ENCODE measurements at regions not wholly inside any gene's neighbourhood (a gene's known extent, or its start where the extent isn't known, plus 50 kb on each side); places are given as distances from the start of the nearest gene placed in this dataset.

GRCh38 chr12:69090722-69091121 lies 148.6 kb upstream of the CPSF6 start:
- Mint-ChIP-seq H3K4me3 (no peak overlapping the region), H3K4me1 (no peaks in the 10 kb centered on the region), H3K27ac (no peak overlapping the region), H3K27me3 (peaks cover 26% of the 10 kb centered on the region), H3K9me3 (no peaks in the 10 kb centered on the region), H3K36me3 (ENCODE audit: low read depth) (no peaks in the 10 kb centered on the region)
- DNase-seq = no peak
- no peak for ATAC-seq

GRCh38 chr12:69091442-69092017 lies 147.8 kb upstream of the CPSF6 start:
- ATAC-seq = no peak

GRCh38 chr12:69092137-69092536 lies 147.2 kb upstream of the CPSF6 start:
- no peaks in the 10 kb centered on the region for H3K9me3 Mint-ChIP-seq
- peaks cover 26% of the 10 kb centered on the region for H3K27me3 Mint-ChIP-seq
- ATAC-seq = no peak
- H3K27ac Mint-ChIP-seq = no peak overlapping the region
- no peaks in the 10 kb centered on the region for H3K36me3 Mint-ChIP-seq (ENCODE audit: low read depth)
- no peak for DNase-seq
- H3K4me1 Mint-ChIP-seq = no peaks in the 10 kb centered on the region
- no peak overlapping the region for H3K4me3 Mint-ChIP-seq

More at GRCh38 chr12:69091442-69092017, 147.8 kb upstream of the CPSF6 start:
- no peak for DNase-seq
- Mint-ChIP-seq H3K4me1 (no peaks in the 10 kb centered on the region), H3K9me3 (no peaks in the 10 kb centered on the region), H3K4me3 (no peak overlapping the region), H3K36me3 (ENCODE audit: low read depth) (no peaks in the 10 kb centered on the region), H3K27me3 (peaks cover 26% of the 10 kb centered on the region), H3K27ac (no peak overlapping the region)

GRCh38 chr12:69094606-69095216 lies 144.7 kb upstream of the CPSF6 start:
- no peak for ATAC-seq
- no peak overlapping the region for H3K4me3 Mint-ChIP-seq

GRCh38 chr12:69095765-69096477 lies 143.4 kb upstream of the CPSF6 start:
- ATAC-seq = no peak
- no peak for DNase-seq
- H3K4me3 Mint-ChIP-seq = no peak overlapping the region
- peaks cover 8% of the 10 kb centered on the region for H3K4me1 Mint-ChIP-seq
- no peaks in the 10 kb centered on the region for H3K36me3 Mint-ChIP-seq (ENCODE audit: low read depth)
- no peaks in the 10 kb centered on the region for H3K9me3 Mint-ChIP-seq
- peaks cover 19% of the 10 kb centered on the region for H3K27me3 Mint-ChIP-seq
- H3K27ac Mint-ChIP-seq = no peak overlapping the region

More at GRCh38 chr12:69094606-69095216, 144.7 kb upstream of the CPSF6 start:
- DNase-seq = no peak
- peaks cover 29% of the 10 kb centered on the region for H3K27me3 Mint-ChIP-seq
- H3K36me3 Mint-ChIP-seq (ENCODE audit: low read depth) = no peaks in the 10 kb centered on the region
- no peaks in the 10 kb centered on the region for H3K9me3 Mint-ChIP-seq
- H3K27ac Mint-ChIP-seq = no peak overlapping the region
- H3K4me1 Mint-ChIP-seq = peaks cover 8% of the 10 kb centered on the region

GRCh38 chr12:69096669-69097335 lies 142.6 kb upstream of the CPSF6 start:
- peaks cover 8% of the 10 kb centered on the region for H3K4me1 Mint-ChIP-seq
- peaks cover 16% of the 10 kb centered on the region for H3K27me3 Mint-ChIP-seq
- H3K36me3 Mint-ChIP-seq (ENCODE audit: low read depth) = no peaks in the 10 kb centered on the region
- no peaks in the 10 kb centered on the region for H3K9me3 Mint-ChIP-seq
- DNase-seq (no peak), ATAC-seq (peak; percentile 45)
- no peak overlapping the region for H3K4me3 Mint-ChIP-seq
- no peak overlapping the region for H3K27ac Mint-ChIP-seq

GRCh38 chr12:69097619-69098368 lies 141.6 kb upstream of the CPSF6 start:
- DNase-seq = no peak
- H3K4me3 Mint-ChIP-seq = no peak overlapping the region

GRCh38 chr12:69099201-69099837 lies 140.1 kb upstream of the CPSF6 start:
- DNase-seq (no peak), ATAC-seq (peak; percentile 74)
- peaks cover 10% of the 10 kb centered on the region for H3K4me1 Mint-ChIP-seq
- H3K27ac Mint-ChIP-seq = peak overlapping the region; percentile 49
- no peaks in the 10 kb centered on the region for H3K9me3 Mint-ChIP-seq
- peaks cover 4% of the 10 kb centered on the region for H3K27me3 Mint-ChIP-seq
- no peaks in the 10 kb centered on the region for H3K36me3 Mint-ChIP-seq (ENCODE audit: low read depth)
- no peak overlapping the region for H3K4me3 Mint-ChIP-seq

More at GRCh38 chr12:69097619-69098368, 141.6 kb upstream of the CPSF6 start:
- H3K36me3 Mint-ChIP-seq (ENCODE audit: low read depth) = no peaks in the 10 kb centered on the region
- H3K27ac Mint-ChIP-seq = no peak overlapping the region
- no peak for ATAC-seq
- H3K9me3 Mint-ChIP-seq = no peaks in the 10 kb centered on the region
- peaks cover 9% of the 10 kb centered on the region for H3K4me1 Mint-ChIP-seq
- peaks cover 13% of the 10 kb centered on the region for H3K27me3 Mint-ChIP-seq

GRCh38 chr12:69101505-69101904 lies 137.9 kb upstream of the CPSF6 start:
- H3K27ac Mint-ChIP-seq = no peak overlapping the region
- H3K9me3 Mint-ChIP-seq = no peaks in the 10 kb centered on the region
- peaks cover 10% of the 10 kb centered on the region for H3K4me1 Mint-ChIP-seq
- no peak overlapping the region for H3K4me3 Mint-ChIP-seq
- no peak for ATAC-seq
- DNase-seq = no peak
- H3K27me3 Mint-ChIP-seq = peaks cover 4% of the 10 kb centered on the region
- no peaks in the 10 kb centered on the region for H3K36me3 Mint-ChIP-seq (ENCODE audit: low read depth)

GRCh38 chr12:69102856-69103255 lies 136.5 kb upstream of the CPSF6 start:
- Mint-ChIP-seq H3K4me3 (no peak overlapping the region), H3K4me1 (peaks cover 10% of the 10 kb centered on the region), H3K9me3 (no peaks in the 10 kb centered on the region), H3K36me3 (ENCODE audit: low read depth) (no peaks in the 10 kb centered on the region), H3K27ac (no peak overlapping the region), H3K27me3 (peaks cover 4% of the 10 kb centered on the region)
- DNase-seq (no peak), ATAC-seq (no peak)

- peaks cover 3% of the 10 kb centered on the region for H3K4me1 Mint-ChIP-seq
- no peaks in the 10 kb centered on the region for H3K9me3 Mint-ChIP-seq
- no peak for DNase-seq
- no peak overlapping the region for H3K4me3 Mint-ChIP-seq
- no peaks in the 10 kb centered on the region for H3K36me3 Mint-ChIP-seq (ENCODE audit: low read depth)
- no peak overlapping the region for H3K27ac Mint-ChIP-seq
- H3K27me3 Mint-ChIP-seq = no peaks in the 10 kb centered on the region
- no peak for ATAC-seq
Measured at GRCh38 chr12:69105101-69105962, 134.0 kb upstream of the CPSF6 start.

GRCh38 chr12:69106482-69107118 lies 132.8 kb upstream of the CPSF6 start:
- Mint-ChIP-seq H3K4me1 (peaks cover 3% of the 10 kb centered on the region), H3K4me3 (no peak overlapping the region), H3K27ac (no peak overlapping the region), H3K27me3 (no peaks in the 10 kb centered on the region), H3K36me3 (ENCODE audit: low read depth) (no peaks in the 10 kb centered on the region), H3K9me3 (no peaks in the 10 kb centered on the region)
- DNase-seq = no peak
- ATAC-seq = no peak

GRCh38 chr12:69107541-69107940 lies 131.8 kb upstream of the CPSF6 start:
- ATAC-seq (no peak), DNase-seq (no peak)
- Mint-ChIP-seq H3K4me3 (no peak overlapping the region), H3K36me3 (ENCODE audit: low read depth) (no peaks in the 10 kb centered on the region), H3K27ac (no peak overlapping the region), H3K9me3 (no peaks in the 10 kb centered on the region), H3K4me1 (peaks cover 3% of the 10 kb centered on the region), H3K27me3 (peaks cover 2% of the 10 kb centered on the region)

All from activated naive CD8-positive, alpha-beta T cell treated with anti-CD3 and anti-CD28 coated beads, Interleukin-2, amount 50 U/mL, for 24 hours (primary cell).